ENCODE measurements at regions not wholly inside any gene's neighbourhood (a gene's known extent, or its start where the extent isn't known, plus 50 kb on each side); places are given as distances from the start of the nearest gene placed in this dataset.

DNA sequence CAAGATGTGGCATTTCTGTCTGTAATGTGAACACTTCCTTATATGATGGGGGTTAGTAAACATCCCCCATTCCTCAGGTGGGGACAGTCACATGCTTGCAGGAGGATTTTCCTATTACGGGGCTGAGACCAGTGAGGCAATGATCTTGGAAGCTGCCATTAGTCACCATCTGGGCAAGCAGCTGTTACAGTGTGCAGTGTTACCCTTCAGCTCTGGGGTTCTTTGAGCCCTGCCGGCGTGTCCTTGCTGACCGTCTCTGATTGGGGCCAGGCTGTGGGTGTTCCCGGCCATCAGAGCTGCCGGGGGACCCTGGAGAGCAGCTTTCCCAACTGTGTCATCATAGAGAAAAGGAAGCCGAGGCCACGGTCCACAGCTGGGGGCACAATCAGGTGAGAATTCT lies 126.8 kb upstream of the FAM20C start:
- TF ChIP-seq POLR2A (IDR thresholded peaks at IDR 0.05) (no peak), CTCF (IDR thresholded peaks at IDR 0.05) (no peak)
